HG03565 (cell line): ENCODE measurements at regions not wholly inside any gene's neighbourhood (a gene's known extent, or its start where the extent isn't known, plus 50 kb on each side); places are given as distances from the start of the nearest gene placed in this dataset.
"Not testable (repeated sequence)": the region's sequence is repeated elsewhere in the genome, so short reads cannot be mapped to it uniquely, and the experiment has no call there.

Experiments used
- ATAC-seq: cut with Tn5 transposase; IDR thresholded peaks from one replicate; pipeline ENCODE4 v1.9.1; 2021; ENCODE audit warnings: mild to moderate bottlenecking, moderate library complexity; ENCODE audit not compliant: unreplicated experiment

- ATAC-seq, result no peak
Observed at GRCh38 chr4:63308697-63309096, 1100.6 kb downstream of the TECRL start.

DNA sequence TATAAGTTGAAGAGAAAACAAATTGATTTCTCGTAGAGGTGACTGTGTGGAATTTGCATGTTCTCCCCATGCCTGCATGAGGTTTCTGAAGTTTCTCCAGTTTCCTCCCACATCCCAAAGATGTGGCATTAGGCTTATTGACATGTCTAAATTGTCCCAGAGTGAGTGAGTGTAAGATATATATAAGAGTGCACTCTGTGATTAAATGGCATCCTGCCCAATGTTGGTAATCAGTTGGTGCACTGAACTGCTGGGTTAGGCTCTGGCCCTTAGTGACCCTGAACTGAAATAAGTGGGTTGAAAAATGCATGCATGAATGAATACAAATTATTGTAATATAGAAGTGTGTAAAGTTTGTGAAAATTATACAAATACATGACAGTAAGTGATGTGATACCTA is 1106.5 kb downstream of the TECRL start:
- no peak for ATAC-seq

GRCh38 chr4:63302078-63302477 is 1107.2 kb downstream of the TECRL start:
- ATAC-seq, result no peak

- no peak for ATAC-seq
Observed at GRCh38 chr4:63296773-63297172, 1112.5 kb downstream of the TECRL start.

- ATAC-seq, result no peak
Observed at GRCh38 chr4:63275491-63275890, 1133.8 kb downstream of the TECRL start.

DNA sequence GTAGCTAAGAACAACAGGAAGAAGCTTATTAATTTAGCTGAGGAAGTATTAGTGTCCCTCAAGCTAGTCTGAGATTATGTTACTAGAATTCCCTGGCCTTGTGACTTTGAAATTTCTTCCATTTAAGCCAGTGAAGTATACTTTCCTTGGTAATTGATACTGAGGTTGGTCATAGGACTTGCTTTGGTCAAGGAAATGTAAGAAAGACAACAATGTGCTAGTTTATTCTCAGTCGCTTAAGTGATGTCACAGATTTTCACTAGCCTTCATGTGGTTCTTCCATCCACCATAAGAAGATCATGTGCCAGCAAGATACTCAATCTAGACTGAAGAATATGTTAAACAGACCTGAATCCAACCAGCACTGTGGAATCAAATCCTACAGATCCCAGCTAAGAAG is 1140.1 kb downstream of the TECRL start:
- ATAC-seq, result no peak

GRCh38 chr4:63233671-63234070 is 1175.6 kb downstream of the TECRL start:
- ATAC-seq, result no peak

GRCh38 chr4:63232058-63232457 is 1177.2 kb downstream of the TECRL start:
- ATAC-seq, result no peak

GRCh38 chr4:63226229-63226628 is 1183.0 kb downstream of the TECRL start:
- ATAC-seq, result no peak

DNA sequence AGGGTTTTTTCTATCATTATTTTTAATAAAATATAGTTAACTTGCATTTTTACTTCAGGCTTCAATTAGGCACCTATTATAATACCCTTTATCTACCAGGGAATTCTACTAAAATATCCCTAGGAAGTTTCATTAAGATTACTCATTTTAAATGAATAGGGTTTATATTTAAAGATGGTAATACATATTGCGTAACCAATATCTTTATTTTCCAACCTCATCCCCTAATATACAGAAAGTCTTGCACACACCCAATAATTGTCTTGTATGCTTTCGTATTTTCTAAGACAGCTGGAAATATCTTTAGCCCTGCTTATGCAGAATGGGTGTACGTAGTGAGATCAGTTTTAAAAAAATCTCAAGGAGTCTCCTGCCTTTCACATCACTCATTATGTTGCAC is 1186.8 kb downstream of the TECRL start:
- ATAC-seq, result no peak

DNA sequence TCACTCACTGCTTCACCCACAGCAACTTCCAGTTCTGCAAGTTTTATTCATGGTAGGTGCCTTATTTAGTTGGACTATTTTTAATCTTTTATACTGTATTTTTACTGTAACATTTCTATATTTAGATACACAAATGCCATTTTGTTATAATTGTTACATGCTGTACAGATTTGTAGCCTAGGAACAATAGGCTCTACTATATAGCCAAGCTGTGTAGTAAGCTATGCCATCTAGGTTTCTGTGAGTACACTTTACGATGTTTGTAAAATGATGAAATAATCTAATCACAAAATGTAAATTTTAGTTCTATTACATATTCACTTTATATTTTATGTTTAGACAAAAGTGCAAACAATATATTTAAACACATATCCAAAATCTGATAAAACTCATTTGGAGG is 1187.8 kb downstream of the TECRL start:
- ATAC-seq, result no peak

GRCh38 chr4:63218856-63219255 is 1190.4 kb downstream of the TECRL start:
- ATAC-seq, result no peak

DNA sequence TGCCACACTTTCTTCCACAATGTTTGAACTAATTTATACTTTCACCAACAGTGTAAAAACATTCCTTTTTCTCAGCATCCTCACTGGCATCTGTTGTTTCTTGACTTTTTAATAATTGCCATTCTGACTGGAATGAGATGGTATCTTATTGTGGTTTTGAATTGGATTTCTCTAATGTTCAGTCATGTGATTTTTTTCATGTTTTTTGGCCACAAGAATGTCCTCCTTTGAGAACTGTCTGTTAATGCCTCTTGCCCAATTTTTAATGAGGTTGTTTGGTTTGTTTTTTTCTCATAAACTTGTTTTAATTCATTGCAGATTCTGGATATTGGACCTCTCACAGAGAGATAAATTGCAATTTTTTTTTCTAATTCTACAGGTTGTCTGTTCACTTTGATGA is 1195.2 kb downstream of the TECRL start:
- ATAC-seq, result no peak

- no peak for ATAC-seq
Observed at GRCh38 chr4:63211776-63212479, 1197.3 kb downstream of the TECRL start.

GRCh38 chr4:63211375-63211774 is 1197.9 kb downstream of the TECRL start:
- ATAC-seq, result no peak

- ATAC-seq, result not testable (repeated sequence)
Observed at GRCh38 chr4:63193029-63193428, 1216.2 kb downstream of the TECRL start.

DNA sequence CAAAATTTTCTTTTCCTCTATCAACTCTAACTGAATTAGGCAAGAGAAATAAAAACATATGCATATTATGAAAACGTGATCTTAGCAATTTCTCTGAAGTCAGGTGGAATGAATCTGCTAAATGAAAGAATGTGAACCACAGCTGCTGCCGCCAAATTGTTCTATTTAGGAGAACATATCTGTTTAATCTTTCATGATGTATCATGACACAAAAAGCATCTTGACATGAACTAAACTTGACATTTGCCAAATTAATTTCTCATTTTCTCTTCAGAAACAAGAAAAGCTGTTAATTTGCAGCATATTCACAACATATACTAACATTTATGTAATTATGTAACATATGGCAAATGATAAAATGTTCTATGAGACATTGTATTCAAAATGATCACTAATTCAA is 1237.9 kb downstream of the TECRL start:
- no peak for ATAC-seq

- no peak for ATAC-seq
Observed at GRCh38 chr4:63170923-63171322, 1238.3 kb downstream of the TECRL start.

- ATAC-seq, result no peak
Observed at GRCh38 chr4:63169836-63170235, 1239.4 kb downstream of the TECRL start.

DNA sequence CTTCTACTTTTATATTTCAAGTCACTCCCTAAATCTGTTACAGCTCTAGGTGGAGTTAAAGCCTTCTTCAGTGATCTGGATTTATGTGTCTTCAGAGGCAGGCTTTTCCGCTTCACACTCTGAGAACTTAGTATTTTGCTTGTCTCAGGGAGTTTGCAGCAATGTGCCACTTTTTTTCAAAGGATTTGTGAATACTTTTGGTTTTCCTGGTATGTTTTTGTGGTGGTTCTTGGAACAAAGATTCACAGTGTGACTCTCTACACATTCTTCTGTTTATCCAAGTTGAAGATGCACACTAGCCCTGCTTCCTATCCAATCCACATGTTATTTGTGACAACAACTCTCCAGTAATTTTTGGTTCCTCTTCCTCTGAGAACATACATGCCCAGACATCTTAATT is 1253.7 kb downstream of the TECRL start:
- ATAC-seq, result no peak

- ATAC-seq, result no peak
Observed at GRCh38 chr4:63123441-63123840, 1285.8 kb downstream of the TECRL start.

GRCh38 chr4:63122955-63123354 is 1286.3 kb downstream of the TECRL start:
- ATAC-seq, result no peak

DNA sequence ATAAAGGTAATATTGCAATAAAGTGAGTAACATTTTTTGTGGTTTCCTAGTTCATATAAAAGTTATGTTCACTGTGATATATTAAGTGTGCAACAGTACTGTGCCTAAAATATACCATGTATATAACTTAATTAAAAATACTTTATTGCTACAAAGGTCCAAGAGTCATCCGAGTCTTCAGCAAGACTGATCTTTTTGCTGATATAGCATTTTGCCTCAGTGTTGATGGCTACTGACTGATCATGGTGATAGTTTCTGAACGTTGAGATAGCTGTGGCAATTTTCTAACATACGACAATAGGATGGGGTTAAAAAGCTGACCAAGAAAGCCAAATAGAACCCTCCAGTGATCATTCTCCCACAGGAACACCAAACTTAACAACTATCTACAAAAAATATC is 1302.7 kb downstream of the TECRL start:
- ATAC-seq, result no peak
